Heart right ventricle (tissue), 16 donors: ENCODE measurements at regions not wholly inside any gene's neighbourhood (a gene's known extent, or its start where the extent isn't known, plus 50 kb on each side); places are given as distances from the start of the nearest gene placed in this dataset.

Experiments
- ATAC-seq, 8 donors: fragments of 200-7000 bp; cut with Tn5 transposase; one replicate each; pipeline ENCODE4 v1.9.1; 2020; ENCODE audit warnings: mild to moderate bottlenecking in 8 of 8, moderate library complexity in 8 of 8, moderate number of reproducible peaks in 1 of 8
- DNase-seq, 2 donors: peaks; one replicate each; pipeline ENCODE4 v3.0.0-alpha.2; 2020
- H3K27ac ChIP-seq, 10 donors: fragments of 200-600 bp; sonication (generic) in 2 of 10; one replicate each; pipeline versions ENCODE4 v1.5.0 to v1.8.0; 2020 to 2022; ENCODE audit warnings: mild to moderate bottlenecking in 3 of 10
- H3K27me3 ChIP-seq, 7 donors: fragments of 200-600 bp; one replicate each; pipeline ENCODE4 v1.8.0; 2021 to 2022; ENCODE audit warnings: mild to moderate bottlenecking in 2 of 7
- H3K36me3 ChIP-seq, 9 donors: fragments of 200-600 bp; sonication (generic) in 1 of 9; one replicate each; pipeline versions ENCODE4 v1.5.0 to v1.8.0; 2020 to 2022; ENCODE audit warnings: mild to moderate bottlenecking in 2 of 9
- H3K4me1 ChIP-seq, 9 donors: fragments of 200-600 bp; sonication (generic) in 1 of 9; one replicate each; pipeline versions ENCODE4 v1.5.0 to v1.8.0; 2020 to 2022; ENCODE audit warnings: mild to moderate bottlenecking in 4 of 9
- H3K4me3 ChIP-seq, 10 donors: fragments of 200-600 bp; sonication (generic) in 2 of 10; one replicate each; pipeline versions ENCODE4 v1.5.0 to v1.8.0; 2020 to 2022; ENCODE audit warnings: mild to moderate bottlenecking in 7 of 10, moderate library complexity in 2 of 10
- H3K9me3 ChIP-seq, 11 donors: fragments of 200-600 bp in 10 of 11; sonication (generic) in 2 of 11; one replicate each; pipeline versions ENCODE4 v1.5.0 to v1.8.0; 2013 to 2022; ENCODE audit warnings: mild to moderate bottlenecking in 2 of 11, control low read depth in 1 of 11, moderate library complexity in 1 of 11
- WGBS, 2 donors: extraction: QIAGEN DNeasy Blood & Tissue Kit; methylation state at CpG; one replicate each; pipeline ENCODE4 v1.1.7; 2013; ENCODE audit warnings: inconsistent platforms in 1 of 2; 5-methylcytosine and 5-hydroxymethylcytosine counted together
- intact Hi-C, 10 donors: fragments of 100-400 bp; cut with DNase I; formaldehyde crosslinking; loops; one replicate each; pipeline versions ENCODE4 v1.11.1 to v1.14.2; 2022
- TF ChIP-seq, protein P1 (sequence below), 9 donors: fragments of 200-600 bp; sonication (generic) in 2 of 9; IDR thresholded peaks; one replicate each; pipeline versions ENCODE4 v1.5.0 to v1.8.0; 2021 to 2022; ENCODE audit warnings: antibody characterized with exemption in 9 of 9, mild to moderate bottlenecking in 5 of 9, moderate library complexity in 1 of 9
- donor health status: Arrhythmogenic right ventricular cardiomyopathy.
- donor health status: ischemic (EF 13 %, LVEDD 7.1; RV severe dilation, severe dysfunction).
- donor health status: healthy with polysubstance abuse.
- donor health status: DM: no; HTN: yes; CAD: no.
- donor health status: DM: no; HTN: no; CAD: no.
- donor health status: ischemic (EF 25% LVEDD 6.9; RV normal size, moderate dysfunction).
- donor health status: ischemic (EF 25% LVEDD 5.7; RV mildly dilated, moderate dysfunction).
- donor health status: healthy.
- donor health status: DM: yes; HTN: yes; CAD: no.
- donor health status: Ischemic cardiomyopathy.
- donor health status: ischemic (EF 35%, LVEDD 5.7; RV mildly dilated, moderate dysfunction).
- donor health status: nonischemic (EF 11% LVEDD 7.7; RV severe dilation, severe dysfunction).
- donor health status: DM: yes; HTN: yes; CAD: no.
- donor health status: PGD.
- donor health status: ischemic (EF 29% LVEDD 5.4; RV normal size, mild dysfunction).
- donor health status: nonischemic (EF 23%, LVEDD 6.1; RV moderate dilation, normal function).

DNA sequence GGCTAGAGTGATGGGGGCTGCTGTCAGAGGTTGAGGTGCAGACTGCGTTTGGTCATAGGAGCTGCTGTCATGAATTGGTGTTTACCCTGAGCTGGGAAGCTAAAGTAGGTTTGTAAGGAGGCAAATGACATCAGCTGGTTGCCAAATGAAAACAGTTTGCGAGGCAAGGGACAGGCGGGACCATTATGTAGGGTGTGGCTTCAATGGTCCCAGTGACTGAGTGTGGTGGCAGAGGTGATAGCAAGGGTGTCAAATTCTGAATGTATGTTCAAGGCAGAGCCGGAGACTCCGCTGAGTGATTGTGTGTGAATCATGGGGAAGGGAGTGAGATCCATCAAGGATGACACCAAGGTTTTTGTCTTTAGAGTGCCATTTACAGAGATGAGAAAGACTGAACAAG, 359.5 kb downstream of the VRK1 start:
- DNase-seq, result no peak
- Histone ChIP-seq H3K4me3 (no peak overlapping the region), H3K4me1 (no peaks in the 10 kb centered on the region), H3K27me3 (peaks cover 0 to 15% (median 7%) of the 10 kb centered on the region in 7 donors), H3K36me3 (no peaks in the 10 kb centered on the region), H3K27ac (no peak overlapping the region), H3K9me3 (peaks cover 0 to 16% (median 0%) of the 10 kb centered on the region in 11 donors)
- 74 to 80% methylated on average over 5 of the region's 5 CpGs for WGBS, 2 donors
- TF ChIP-seq, protein P1, sequence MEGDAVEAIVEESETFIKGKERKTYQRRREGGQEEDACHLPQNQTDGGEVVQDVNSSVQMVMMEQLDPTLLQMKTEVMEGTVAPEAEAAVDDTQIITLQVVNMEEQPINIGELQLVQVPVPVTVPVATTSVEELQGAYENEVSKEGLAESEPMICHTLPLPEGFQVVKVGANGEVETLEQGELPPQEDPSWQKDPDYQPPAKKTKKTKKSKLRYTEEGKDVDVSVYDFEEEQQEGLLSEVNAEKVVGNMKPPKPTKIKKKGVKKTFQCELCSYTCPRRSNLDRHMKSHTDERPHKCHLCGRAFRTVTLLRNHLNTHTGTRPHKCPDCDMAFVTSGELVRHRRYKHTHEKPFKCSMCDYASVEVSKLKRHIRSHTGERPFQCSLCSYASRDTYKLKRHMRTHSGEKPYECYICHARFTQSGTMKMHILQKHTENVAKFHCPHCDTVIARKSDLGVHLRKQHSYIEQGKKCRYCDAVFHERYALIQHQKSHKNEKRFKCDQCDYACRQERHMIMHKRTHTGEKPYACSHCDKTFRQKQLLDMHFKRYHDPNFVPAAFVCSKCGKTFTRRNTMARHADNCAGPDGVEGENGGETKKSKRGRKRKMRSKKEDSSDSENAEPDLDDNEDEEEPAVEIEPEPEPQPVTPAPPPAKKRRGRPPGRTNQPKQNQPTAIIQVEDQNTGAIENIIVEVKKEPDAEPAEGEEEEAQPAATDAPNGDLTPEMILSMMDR (IDR thresholded peaks at IDR 0.05), result no peak
- ATAC-seq, result no peak
- intact Hi-C loops, result no loop called here

DNA sequence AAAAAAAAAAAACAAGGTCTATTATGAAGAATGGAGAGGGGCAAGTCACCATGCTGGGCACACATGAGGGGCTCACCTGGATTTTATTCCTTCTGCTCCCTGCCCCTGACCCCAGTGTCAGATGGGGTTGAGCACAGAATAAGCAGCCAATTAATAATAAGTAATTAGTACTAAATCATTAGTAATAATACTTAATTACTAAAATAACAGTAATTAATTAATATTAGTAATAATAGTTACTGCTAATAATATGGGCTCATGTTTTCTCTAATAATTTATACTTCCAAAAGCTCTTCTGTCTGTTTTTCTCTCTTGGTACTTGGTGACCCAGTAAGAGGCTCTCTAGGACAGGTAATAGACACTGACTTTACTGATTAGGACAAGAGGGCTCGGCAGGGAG, 360.9 kb downstream of the VRK1 start:
- DNase-seq (no peak), ATAC-seq (no peak)
- TF ChIP-seq, protein P1 (IDR thresholded peaks at IDR 0.05), result no peak
- H3K9me3 ChIP-seq, result peaks cover 0 to 20% (median 0%) of the 10 kb centered on the region in 11 donors
- no peaks in the 10 kb centered on the region for H3K4me1 ChIP-seq
- H3K36me3 ChIP-seq, result no peaks in the 10 kb centered on the region
- intact Hi-C loops, result no loop called here
- H3K27me3 ChIP-seq, result peaks cover 0 to 15% (median 7%) of the 10 kb centered on the region in 7 donors
- H3K4me3 ChIP-seq, result no peak overlapping the region
- WGBS, 2 donors, result 63 to 67% methylated on average over 1 of the region's 1 CpG
- no peak overlapping the region for H3K27ac ChIP-seq

DNA sequence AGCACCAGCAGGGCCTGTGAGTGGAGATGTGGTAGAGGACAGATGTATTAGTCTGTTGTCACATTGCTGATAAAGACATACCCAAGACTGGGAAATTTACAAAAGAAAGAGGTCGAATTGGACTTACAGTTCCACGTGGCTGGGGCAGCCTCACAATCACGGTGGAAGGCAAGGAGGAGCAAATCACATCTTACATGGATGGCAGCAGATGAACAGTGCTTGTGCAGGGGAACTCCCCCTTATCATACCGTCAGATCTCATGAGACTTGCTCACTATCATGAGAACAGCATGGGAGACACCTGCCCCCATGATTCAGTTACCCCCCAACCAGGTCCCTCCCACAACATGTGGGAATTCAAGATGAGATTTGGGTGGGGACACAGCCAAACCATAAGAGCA, 361.9 kb downstream of the VRK1 start:
- H3K4me3 ChIP-seq, result no peak overlapping the region
- intact Hi-C loops, result no loop called here
- TF ChIP-seq, protein P1 (IDR thresholded peaks at IDR 0.05), result no peak
- H3K4me1 ChIP-seq, result no peaks in the 10 kb centered on the region
- peaks cover 0 to 20% (median 0%) of the 10 kb centered on the region in 11 donors for H3K9me3 ChIP-seq
- peaks cover 0 to 15% (median 7%) of the 10 kb centered on the region in 7 donors for H3K27me3 ChIP-seq
- H3K36me3 ChIP-seq, result no peaks in the 10 kb centered on the region
- ATAC-seq, result no peak
- 77 to 84% methylated on average over 4 of the region's 4 CpGs for WGBS, 2 donors
- DNase-seq, result no peak
- H3K27ac ChIP-seq, result no peak overlapping the region

DNA sequence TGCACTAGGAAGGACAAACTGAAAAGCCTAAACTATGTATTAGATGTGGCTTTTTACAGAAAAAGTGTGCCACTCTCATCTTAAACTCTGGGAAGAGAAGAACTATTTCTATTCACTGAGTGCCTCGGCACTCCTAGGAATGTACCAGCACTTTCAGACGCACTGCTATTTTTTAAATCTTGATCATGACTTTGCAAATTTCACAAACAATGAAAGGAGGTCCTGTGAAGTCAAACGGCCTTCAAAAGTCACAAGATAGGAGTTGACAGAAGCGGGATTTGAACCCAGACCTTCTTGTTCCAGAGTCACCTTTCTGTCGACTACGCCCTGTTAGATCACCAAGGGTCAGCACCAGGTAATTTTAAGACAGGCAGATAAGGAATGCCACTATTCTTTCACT, 365.4 kb downstream of the VRK1 start:
- no peak for DNase-seq
- TF ChIP-seq, protein P1 (IDR thresholded peaks at IDR 0.05), result no peak

More for the DNA sequence above, 365.4 kb downstream of the VRK1 start:
- intact Hi-C loops, result no loop called here
- 76 to 79% methylated on average over 6 of the region's 6 CpGs for WGBS, 2 donors
- no peak overlapping the region for H3K27ac ChIP-seq
- no peaks in the 10 kb centered on the region for H3K36me3 ChIP-seq
- peaks cover 0 to 20% (median 0%) of the 10 kb centered on the region in 11 donors for H3K9me3 ChIP-seq
- H3K4me1 ChIP-seq, result no peaks in the 10 kb centered on the region
- no peak for ATAC-seq
- H3K4me3 ChIP-seq, result no peak overlapping the region
- H3K27me3 ChIP-seq, result peaks cover 0 to 2% (median 0%) of the 10 kb centered on the region in 7 donors
